ENCODE measurements at regions not wholly inside any gene's neighbourhood (a gene's known extent, or its start where the extent isn't known, plus 50 kb on each side); places are given as distances from the start of the nearest gene placed in this dataset.

- Histone ChIP-seq H3K4me3 (ENCODE audit: insufficient read depth, low read depth, low read length) (no peak overlapping the region), H3K27me3 (ENCODE audit: control insufficient read depth, insufficient read depth, low read length, poor library complexity, severe bottlenecking) (no peaks in the 10 kb centered on the region), H3K36me3 (ENCODE audit: control insufficient read depth, insufficient read depth, low read length) (no peaks in the 10 kb centered on the region), H3K4me1 (ENCODE audit: control insufficient read depth, insufficient read depth, low read length) (peaks cover 6% of the 10 kb centered on the region), H3K27ac (ENCODE audit: insufficient read depth, low read depth, low read length, poor library complexity, severe bottlenecking) (no peak overlapping the region), H3K9me3 (ENCODE audit: control insufficient read depth, low read length) (no peaks in the 10 kb centered on the region)
Observed at GRCh38 chr15:38647683-38648082, 83.1 kb upstream of the RASGRP1 start.

GRCh38 chr15:38648121-38648843 is 83.7 kb upstream of the RASGRP1 start:
- WGBS, 2 experiments: 94 to 96% methylated on average over 9 to 10 of the region's 10 CpGs
- H3K36me3 ChIP-seq (ENCODE audit: control insufficient read depth, insufficient read depth, low read length): no peaks in the 10 kb centered on the region
- H3K27me3 ChIP-seq (ENCODE audit: control insufficient read depth, insufficient read depth, low read length, poor library complexity, severe bottlenecking): no peaks in the 10 kb centered on the region

GRCh38 chr15:38650384-38650783 is 85.8 kb upstream of the RASGRP1 start:
- Histone ChIP-seq H3K4me3 (ENCODE audit: insufficient read depth, low read depth, low read length) (no peak overlapping the region), H3K27me3 (ENCODE audit: control insufficient read depth, insufficient read depth, low read length, poor library complexity, severe bottlenecking) (no peaks in the 10 kb centered on the region), H3K36me3 (ENCODE audit: control insufficient read depth, insufficient read depth, low read length) (no peaks in the 10 kb centered on the region), H3K4me1 (ENCODE audit: control insufficient read depth, insufficient read depth, low read length) (peaks cover 6% of the 10 kb centered on the region), H3K9me3 (ENCODE audit: control insufficient read depth, low read length) (no peaks in the 10 kb centered on the region), H3K27ac (ENCODE audit: insufficient read depth, low read depth, low read length, poor library complexity, severe bottlenecking) (no peak overlapping the region)

More at GRCh38 chr15:38648121-38648843, 83.7 kb upstream of the RASGRP1 start:
- no peak overlapping the region for H3K27ac ChIP-seq (ENCODE audit: insufficient read depth, low read depth, low read length, poor library complexity, severe bottlenecking)
- no peak overlapping the region for H3K4me3 ChIP-seq (ENCODE audit: insufficient read depth, low read depth, low read length)
- H3K4me1 ChIP-seq (ENCODE audit: control insufficient read depth, insufficient read depth, low read length): peaks cover 6% of the 10 kb centered on the region
- H3K9me3 ChIP-seq (ENCODE audit: control insufficient read depth, low read length): no peaks in the 10 kb centered on the region

- 100% methylated on average over 1 of the region's 1 CpG for WGBS, 2 experiments
- no peaks in the 10 kb centered on the region for H3K9me3 ChIP-seq (ENCODE audit: control insufficient read depth, low read length)
- H3K4me1 ChIP-seq (ENCODE audit: control insufficient read depth, insufficient read depth, low read length): peaks cover 6% of the 10 kb centered on the region
- H3K36me3 ChIP-seq (ENCODE audit: control insufficient read depth, insufficient read depth, low read length): no peaks in the 10 kb centered on the region
- no peak overlapping the region for H3K4me3 ChIP-seq (ENCODE audit: insufficient read depth, low read depth, low read length)
- H3K27ac ChIP-seq (ENCODE audit: insufficient read depth, low read depth, low read length, poor library complexity, severe bottlenecking): no peak overlapping the region
- H3K27me3 ChIP-seq (ENCODE audit: control insufficient read depth, insufficient read depth, low read length, poor library complexity, severe bottlenecking): no peaks in the 10 kb centered on the region
Observed at GRCh38 chr15:38650936-38651327, 86.3 kb upstream of the RASGRP1 start.

- Histone ChIP-seq H3K4me3 (ENCODE audit: insufficient read depth, low read depth, low read length) (no peak overlapping the region), H3K27me3 (ENCODE audit: control insufficient read depth, insufficient read depth, low read length, poor library complexity, severe bottlenecking) (no peaks in the 10 kb centered on the region), H3K9me3 (ENCODE audit: control insufficient read depth, low read length) (no peaks in the 10 kb centered on the region), H3K36me3 (ENCODE audit: control insufficient read depth, insufficient read depth, low read length) (no peaks in the 10 kb centered on the region), H3K27ac (ENCODE audit: insufficient read depth, low read depth, low read length, poor library complexity, severe bottlenecking) (no peak overlapping the region), H3K4me1 (ENCODE audit: control insufficient read depth, insufficient read depth, low read length) (peaks cover 6% of the 10 kb centered on the region)
- 78 to 79% methylated on average over 11 of the region's 11 CpGs for WGBS, 2 experiments
Observed at GRCh38 chr15:38651328-38652038, 86.9 kb upstream of the RASGRP1 start.

GRCh38 chr15:38652183-38652794 is 87.7 kb upstream of the RASGRP1 start:
- H3K27ac ChIP-seq (ENCODE audit: insufficient read depth, low read depth, low read length, poor library complexity, severe bottlenecking): no peak overlapping the region
- WGBS, 2 experiments: 93 to 95% methylated on average over 5 of the region's 5 CpGs

GRCh38 chr15:38652998-38653397 is 88.4 kb upstream of the RASGRP1 start:
- Histone ChIP-seq H3K27me3 (ENCODE audit: control insufficient read depth, insufficient read depth, low read length, poor library complexity, severe bottlenecking) (no peaks in the 10 kb centered on the region), H3K27ac (ENCODE audit: insufficient read depth, low read depth, low read length, poor library complexity, severe bottlenecking) (no peak overlapping the region), H3K36me3 (ENCODE audit: control insufficient read depth, insufficient read depth, low read length) (no peaks in the 10 kb centered on the region), H3K4me3 (ENCODE audit: insufficient read depth, low read depth, low read length) (no peak overlapping the region), H3K4me1 (ENCODE audit: control insufficient read depth, insufficient read depth, low read length) (peaks cover 6% of the 10 kb centered on the region), H3K9me3 (ENCODE audit: control insufficient read depth, low read length) (no peaks in the 10 kb centered on the region)
- WGBS, 2 experiments: 86 to 90% methylated on average over 6 of the region's 6 CpGs

More at GRCh38 chr15:38652183-38652794, 87.7 kb upstream of the RASGRP1 start:
- peaks cover 6% of the 10 kb centered on the region for H3K4me1 ChIP-seq (ENCODE audit: control insufficient read depth, insufficient read depth, low read length)
- no peaks in the 10 kb centered on the region for H3K36me3 ChIP-seq (ENCODE audit: control insufficient read depth, insufficient read depth, low read length)
- H3K4me3 ChIP-seq (ENCODE audit: insufficient read depth, low read depth, low read length): no peak overlapping the region
- no peaks in the 10 kb centered on the region for H3K27me3 ChIP-seq (ENCODE audit: control insufficient read depth, insufficient read depth, low read length, poor library complexity, severe bottlenecking)
- H3K9me3 ChIP-seq (ENCODE audit: control insufficient read depth, low read length): no peaks in the 10 kb centered on the region

GRCh38 chr15:38658431-38658830 is 93.8 kb upstream of the RASGRP1 start:
- Histone ChIP-seq H3K4me3 (ENCODE audit: insufficient read depth, low read depth, low read length) (no peak overlapping the region), H3K27me3 (ENCODE audit: control insufficient read depth, insufficient read depth, low read length, poor library complexity, severe bottlenecking) (no peaks in the 10 kb centered on the region), H3K36me3 (ENCODE audit: control insufficient read depth, insufficient read depth, low read length) (no peaks in the 10 kb centered on the region), H3K27ac (ENCODE audit: insufficient read depth, low read depth, low read length, poor library complexity, severe bottlenecking) (no peak overlapping the region), H3K4me1 (ENCODE audit: control insufficient read depth, insufficient read depth, low read length) (no peaks in the 10 kb centered on the region), H3K9me3 (ENCODE audit: control insufficient read depth, low read length) (no peaks in the 10 kb centered on the region)
- 90 to 93% methylated on average over 5 of the region's 5 CpGs for WGBS, 2 experiments

- Histone ChIP-seq H3K36me3 (ENCODE audit: control insufficient read depth, insufficient read depth, low read length) (no peaks in the 10 kb centered on the region), H3K27ac (ENCODE audit: insufficient read depth, low read depth, low read length, poor library complexity, severe bottlenecking) (no peak overlapping the region), H3K9me3 (ENCODE audit: control insufficient read depth, low read length) (no peaks in the 10 kb centered on the region), H3K27me3 (ENCODE audit: control insufficient read depth, insufficient read depth, low read length, poor library complexity, severe bottlenecking) (no peaks in the 10 kb centered on the region), H3K4me3 (ENCODE audit: insufficient read depth, low read depth, low read length) (no peak overlapping the region), H3K4me1 (ENCODE audit: control insufficient read depth, insufficient read depth, low read length) (no peaks in the 10 kb centered on the region)
- no CpG with 5 or more reads among the region's 1 CpG for WGBS, 2 experiments
Observed at GRCh38 chr15:38660738-38661137, 96.1 kb upstream of the RASGRP1 start.

- H3K36me3 ChIP-seq (ENCODE audit: control insufficient read depth, insufficient read depth, low read length): no peaks in the 10 kb centered on the region
- no peaks in the 10 kb centered on the region for H3K27me3 ChIP-seq (ENCODE audit: control insufficient read depth, insufficient read depth, low read length, poor library complexity, severe bottlenecking)
- no peak overlapping the region for H3K27ac ChIP-seq (ENCODE audit: insufficient read depth, low read depth, low read length, poor library complexity, severe bottlenecking)
- no peak overlapping the region for H3K4me3 ChIP-seq (ENCODE audit: insufficient read depth, low read depth, low read length)
- no peaks in the 10 kb centered on the region for H3K9me3 ChIP-seq (ENCODE audit: control insufficient read depth, low read length)
- H3K4me1 ChIP-seq (ENCODE audit: control insufficient read depth, insufficient read depth, low read length): no peaks in the 10 kb centered on the region
- 91 to 96% methylated on average over 3 to 5 of the region's 5 CpGs for WGBS, 2 experiments
Observed at GRCh38 chr15:38662033-38662802, 97.6 kb upstream of the RASGRP1 start.
